Gastrocnemius medialis (tissue), 4 donors: ENCODE measurements at regions not wholly inside any gene's neighbourhood (a gene's known extent, or its start where the extent isn't known, plus 50 kb on each side); places are given as distances from the start of the nearest gene placed in this dataset.
"Not testable (repeated sequence)": the region's sequence is repeated elsewhere in the genome, so short reads cannot be mapped to it uniquely, and the experiment has no call there.

Experiments used
- POLR2A ChIP-seq, 2 donors: fragments of 450-650 bp; IDR thresholded peaks; one replicate each; pipeline ENCODE4 v1.6.1; 2017; ENCODE audit warnings: antibody characterized with exemption in 2 of 2, mild to moderate bottlenecking in 2 of 2, moderate library complexity in 2 of 2
- TF ChIP-seq, protein P1 (sequence below), 5 experiments: fragments of 450-650 bp in 3 of 5; fragments of 200-600 bp in 2 of 5; sonication (generic) in 2 of 5; IDR thresholded peaks in 4 of 5; conservative IDR thresholded peaks in 1 of 5; 1 replicate in 4 of 5; 2 replicates in 1 of 5; pipeline ENCODE4 v1.5.1; 2016 to 2019; ENCODE audit warnings: antibody characterized with exemption in 5 of 5, mild to moderate bottlenecking in 3 of 5, moderate library complexity in 3 of 5

DNA sequence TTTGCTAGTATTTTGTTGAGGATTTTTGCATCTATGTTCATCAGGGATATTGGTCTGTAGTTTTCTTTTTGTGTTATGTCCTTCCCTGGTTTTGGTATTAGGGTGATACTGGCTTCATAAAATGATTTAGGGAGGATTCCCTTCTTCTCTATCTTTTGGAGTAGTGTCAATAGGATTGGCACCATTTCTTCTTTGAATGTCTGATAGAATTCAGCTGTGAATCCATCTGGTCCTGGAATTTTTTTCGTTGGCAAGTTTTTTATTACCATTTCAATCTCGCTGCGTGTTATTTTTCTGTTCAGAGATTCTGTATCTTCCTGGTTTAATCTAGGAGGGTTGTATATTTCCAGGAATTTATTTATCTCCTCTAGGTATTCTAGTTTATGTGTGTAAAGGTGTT is 234.3 kb downstream of the OXSM start:
- TF ChIP-seq, protein P1, sequence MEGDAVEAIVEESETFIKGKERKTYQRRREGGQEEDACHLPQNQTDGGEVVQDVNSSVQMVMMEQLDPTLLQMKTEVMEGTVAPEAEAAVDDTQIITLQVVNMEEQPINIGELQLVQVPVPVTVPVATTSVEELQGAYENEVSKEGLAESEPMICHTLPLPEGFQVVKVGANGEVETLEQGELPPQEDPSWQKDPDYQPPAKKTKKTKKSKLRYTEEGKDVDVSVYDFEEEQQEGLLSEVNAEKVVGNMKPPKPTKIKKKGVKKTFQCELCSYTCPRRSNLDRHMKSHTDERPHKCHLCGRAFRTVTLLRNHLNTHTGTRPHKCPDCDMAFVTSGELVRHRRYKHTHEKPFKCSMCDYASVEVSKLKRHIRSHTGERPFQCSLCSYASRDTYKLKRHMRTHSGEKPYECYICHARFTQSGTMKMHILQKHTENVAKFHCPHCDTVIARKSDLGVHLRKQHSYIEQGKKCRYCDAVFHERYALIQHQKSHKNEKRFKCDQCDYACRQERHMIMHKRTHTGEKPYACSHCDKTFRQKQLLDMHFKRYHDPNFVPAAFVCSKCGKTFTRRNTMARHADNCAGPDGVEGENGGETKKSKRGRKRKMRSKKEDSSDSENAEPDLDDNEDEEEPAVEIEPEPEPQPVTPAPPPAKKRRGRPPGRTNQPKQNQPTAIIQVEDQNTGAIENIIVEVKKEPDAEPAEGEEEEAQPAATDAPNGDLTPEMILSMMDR (IDR thresholded peaks at IDR 0.05 in 4 of 5, conservative IDR thresholded peaks at IDR 0.05 in 1 of 5) = not testable (repeated sequence)
- not testable (repeated sequence) for TF ChIP-seq POLR2A (IDR thresholded peaks at IDR 0.05)
